Endothelial cell of umbilical vein (primary cell): ENCODE measurements at regions not wholly inside any gene's neighbourhood (a gene's known extent, or its start where the extent isn't known, plus 50 kb on each side); places are given as distances from the start of the nearest gene placed in this dataset.

ENCODE experiments used
- BruUV-seq: library from RNA; stranded (reverse); fragments of 400-500 nt; replicated peaks from 2 replicates; lab custom pipeline; 2021; lab: Mats Ljungman, UMichigan
- CTCF ChIA-PET: fragments of 300-600, 350-600 bp; sonication (Branson Sonifier 250); formaldehyde crosslinking; loops from one replicate; lab custom pipeline; 2021; ENCODE audit warnings: antibody characterized with exemption, inconsistent platforms; lab: Charles Lee
- POLR2A ChIA-PET: fragments of 300-600, 350-600 bp; sonication (Branson Sonifier 250); formaldehyde crosslinking; loops from one replicate; lab custom pipeline; 2021; ENCODE audit warnings: antibody characterized with exemption, inconsistent platforms; lab: Charles Lee
- DNase-seq: peaks from one replicate; pipeline ENCODE4 v3.0.0-alpha.2; 2011; ENCODE audit warnings: low read depth, low spot score
- FAIRE-seq: peaks from 2 replicates; lab custom pipeline; 2011; peaks lifted over from hg19 to GRCh38; lab: Jason Lieb, UNC
- H2AFZ ChIP-seq: 2 replicates; pipeline ENCODE4 v1.6.0; 2012; ENCODE audit warnings: low read depth, low read length, control low read depth, inconsistent platforms
- H3K27ac ChIP-seq: 2 replicates; pipeline ENCODE4 v1.5.1; 2011; ENCODE audit warnings: low read depth, mild to moderate bottlenecking, control low read depth, low read length, moderate library complexity; ENCODE audit not compliant: insufficient read depth
- H3K27me3 ChIP-seq, 2 experiments: 2 replicates each; pipeline versions ENCODE4 v1.6.0 to v1.6.1; 2011; ENCODE audit warnings: low read length in 2 of 2, mixed read lengths in 1 of 2; ENCODE audit not compliant: control insufficient read depth in 2 of 2, insufficient read depth in 2 of 2
- H3K36me3 ChIP-seq, 2 experiments: 2 replicates in 1 of 2; 3 replicates in 1 of 2; pipeline ENCODE4 v1.5.1; 2011; ENCODE audit warnings: low read length in 2 of 2, mild to moderate bottlenecking in 1 of 2, moderate library complexity in 1 of 2; ENCODE audit not compliant: control insufficient read depth in 2 of 2, insufficient read depth in 2 of 2; ENCODE audit errors: extremely low read depth in 1 of 2
- H3K4me1 ChIP-seq: 3 replicates; pipeline ENCODE4 v1.5.1; 2011; ENCODE audit warnings: mild to moderate bottlenecking, low read length; ENCODE audit not compliant: control insufficient read depth, insufficient read depth; ENCODE audit errors: extremely low read depth
- H3K4me2 ChIP-seq: 2 replicates; pipeline ENCODE4 v1.6.1; 2011; ENCODE audit warnings: low read length, control low read depth, mixed read lengths; ENCODE audit not compliant: insufficient read depth
- H3K4me3 ChIP-seq, 3 experiments: fragments of 200-600 bp in 1 of 3; sonication (generic), shearing (Covaris generic) in 1 of 3; replicated peaks in 1 of 3; 2 replicates each; pipeline ENCODE4 v1.5.1; 2011 to 2016; ENCODE audit warnings: control low read depth in 3 of 3, low read length in 3 of 3, mild to moderate bottlenecking in 2 of 3, inconsistent platforms in 1 of 3, low read depth in 1 of 3, moderate library complexity in 1 of 3; ENCODE audit not compliant: insufficient read depth in 1 of 3
- H3K79me2 ChIP-seq: 2 replicates; pipeline ENCODE4 v1.6.0; 2012; ENCODE audit warnings: low read length, inconsistent platforms; ENCODE audit not compliant: control insufficient read depth, insufficient read depth
- H3K9ac ChIP-seq: replicated peaks from 2 replicates; pipeline ENCODE3; 2011; ENCODE audit warnings: low read length, control low read depth; ENCODE audit not compliant: insufficient read depth; ENCODE audit errors: extremely low read depth
- H3K9me1 ChIP-seq: replicated peaks from 3 replicates; pipeline ENCODE4 v1.6.0; 2011; ENCODE audit warnings: mild to moderate bottlenecking, low read length; ENCODE audit not compliant: control insufficient read depth, insufficient read depth; ENCODE audit errors: extremely low read depth
- H3K9me3 ChIP-seq: replicated peaks from 2 replicates; pipeline ENCODE4 v1.5.1; 2012; ENCODE audit warnings: low read length, inconsistent platforms; ENCODE audit not compliant: control insufficient read depth, insufficient read depth
- H4K20me1 ChIP-seq: replicated peaks from 2 replicates; pipeline ENCODE3; 2011; ENCODE audit warnings: mild to moderate bottlenecking, low read length; ENCODE audit not compliant: control insufficient read depth, insufficient read depth; ENCODE audit errors: extremely low read depth
- CTCF ChIP-seq, 2 donors: IDR thresholded peaks; 1 replicate in 1 of 2; 2 replicates in 1 of 2; pipeline ENCODE4 v1.5.1; 2011; ENCODE audit warnings: low read length in 2 of 2, mild to moderate bottlenecking in 2 of 2, moderate library complexity in 2 of 2, control low read depth in 1 of 2, inconsistent platforms in 1 of 2, low read depth in 1 of 2; ENCODE audit not compliant: insufficient read depth in 1 of 2; ENCODE audit errors: extremely low read depth in 1 of 2
- EZH2 ChIP-seq: IDR thresholded peaks from 2 replicates; pipeline ENCODE4 v1.6.1; 2012; ENCODE audit warnings: borderline replicate concordance, low read depth, mild to moderate bottlenecking, moderate library complexity, low read length, inconsistent platforms; ENCODE audit not compliant: severe bottlenecking
- FOS ChIP-seq: IDR thresholded peaks from 2 replicates; pipeline ENCODE4 v1.6.1; 2011; ENCODE audit warnings: mild to moderate bottlenecking, low read length, moderate library complexity, borderline replicate concordance; ENCODE audit not compliant: insufficient read depth
- GATA2 ChIP-seq: IDR thresholded peaks from 2 replicates; pipeline ENCODE4 v1.7.0; 2011; ENCODE audit warnings: low read depth, mild to moderate bottlenecking, moderate library complexity, mixed read lengths, low read length; ENCODE audit not compliant: insufficient read length, insufficient read depth
- JUN ChIP-seq: IDR thresholded peaks from 2 replicates; pipeline ENCODE4 v1.6.1; 2011; ENCODE audit warnings: borderline replicate concordance, low read depth; ENCODE audit not compliant: insufficient read length, insufficient read depth
- MAX ChIP-seq: IDR thresholded peaks from 2 replicates; pipeline ENCODE4 v1.6.1; 2011; ENCODE audit not compliant: insufficient read depth, insufficient read length
- MYC ChIP-seq: IDR thresholded peaks from one replicate; pipeline ENCODE4 v1.6.1; 2011; ENCODE audit warnings: mild to moderate bottlenecking, low read depth, low read length
- POLR2A ChIP-seq: IDR thresholded peaks from 2 replicates; pipeline ENCODE4 v1.6.1; 2012; ENCODE audit warnings: low read depth, mild to moderate bottlenecking, control low read depth, low read length
- POLR2AphosphoS5 ChIP-seq: IDR thresholded peaks from 2 replicates; pipeline ENCODE4 v1.6.1; 2012; ENCODE audit warnings: low read depth, mild to moderate bottlenecking, control low read depth, low read length, moderate library complexity; ENCODE audit not compliant: insufficient read depth
- dilution Hi-C: fragments of 300-500 bp; cut with MboI; formaldehyde crosslinking; loops from one replicate; pipeline ENCODE4 v1.15.0; 2019; ENCODE audit warnings: low sequenced_read_pairs; ENCODE audit not compliant: extremely low pct_ligation_motif_present
- intact Hi-C: fragments of 100-400 bp; cut with micrococcal nuclease; formaldehyde crosslinking; loops from one replicate; pipeline ENCODE4 v1.10.0; 2022

GRCh38 chr2:121869363-121869762 lies 113.9 kb downstream of the TSN start:
- POLR2A ChIA-PET = no interaction called here

More at GRCh38 chr2:121869363-121869762, 113.9 kb downstream of the TSN start:
- DNase-seq (no peak), FAIRE-seq (no peak)
- Histone ChIP-seq H3K79me2 (no peaks in the 10 kb centered on the region), H3K9ac (no peak overlapping the region), H3K27ac (no peak overlapping the region), H3K9me3 (no peaks in the 10 kb centered on the region), H4K20me1 (no peaks in the 10 kb centered on the region), H3K36me3 (no peaks in the 10 kb centered on the region), H3K9me1 (no peaks in the 10 kb centered on the region), H3K27me3 (no peaks in the 10 kb centered on the region), H3K4me3 (no peak overlapping the region), H2AFZ (no peak overlapping the region), H3K4me1 (no peaks in the 10 kb centered on the region), H3K4me2 (no peak overlapping the region)
- no TSS peak for BruUV-seq
- dilution Hi-C loops (no loop called here), intact Hi-C loops (no loop called here)
- no peak for TF ChIP-seq MAX
- no peak for TF ChIP-seq EZH2
- no peak for TF ChIP-seq POLR2A
- TF ChIP-seq FOS = no peak
- TF ChIP-seq CTCF (IDR thresholded peaks at IDR 0.05; ENCODE audit: extremely low read depth in 1 of 2, insufficient read depth in 1 of 2, low read depth in 1 of 2, low read length in 2 of 2) = no peak
- no peak for TF ChIP-seq POLR2AphosphoS5
- TF ChIP-seq JUN = no peak
- no peak for TF ChIP-seq MYC
- TF ChIP-seq GATA2 = no peak
- CTCF ChIA-PET = no interaction called here
